Activated naive CD4-positive, alpha-beta T cell treated with anti-CD3 and anti-CD28 coated beads, Interleukin-2, amount 50 U/mL, for 72 hours (primary cell): ENCODE measurements at regions not wholly inside any gene's neighbourhood (a gene's known extent, or its start where the extent isn't known, plus 50 kb on each side); places are given as distances from the start of the nearest gene placed in this dataset.

Experiments
- ATAC-seq, 2 donors: fragments of 150-1000 bp; cut with Tn5 transposase; 2 replicates each; pipeline ENCODE4 v1.10.0; 2021; ENCODE audit warnings: mild to moderate bottlenecking in 2 of 2, moderate library complexity in 2 of 2
- DNase-seq, 2 donors: peaks; one replicate each; pipeline ENCODE4 v3.0.0; 2021 to 2022; ENCODE audit warnings: low spot score in 2 of 2
- H3K27ac Mint-ChIP-seq, 2 donors: one replicate each; pipeline ENCODE4 v1.8.0; 2022; ENCODE audit warnings: mild to moderate bottlenecking in 2 of 2, mixed read lengths in 2 of 2
- H3K36me3 Mint-ChIP-seq, 2 donors: one replicate each; pipeline ENCODE4 v1.8.0; 2022; ENCODE audit warnings: mixed read lengths in 2 of 2
- H3K9me3 Mint-ChIP-seq, 2 donors: one replicate each; pipeline ENCODE4 v1.8.0; 2022; ENCODE audit warnings: mixed read lengths in 2 of 2

- no peak overlapping the region for H3K27ac Mint-ChIP-seq
- ATAC-seq = no peak
- no peak for DNase-seq
- H3K36me3 Mint-ChIP-seq = no peaks in the 10 kb centered on the region
- H3K9me3 Mint-ChIP-seq = no peaks in the 10 kb centered on the region
Observed at GRCh38 chr18:48459016-48459415, 49.8 kb upstream of the ZBTB7C start.
